IMR-90 (cell line): ENCODE measurements at regions not wholly inside any gene's neighbourhood (a gene's known extent, or its start where the extent isn't known, plus 50 kb on each side); places are given as distances from the start of the nearest gene placed in this dataset.

ENCODE experiments used
- ATAC-seq: fragments of 200-7000 bp; cut with Tn5 transposase; 2 replicates; pipeline ENCODE4 v1.9.1; 2020; ENCODE audit warnings: low read depth, mild to moderate bottlenecking, moderate library complexity
- BruUV-seq: library from RNA; stranded (reverse); fragments of 400-500 nt; replicated peaks from 2 replicates; lab custom pipeline; 2021; lab: Mats Ljungman, UMichigan
- CTCF ChIA-PET: fragments of 300-600 bp; formaldehyde crosslinking; extraction: SDS; loops from one replicate; lab custom pipeline; 2021; ENCODE audit warnings: antibody characterized with exemption; lab: Yijun Ruan, JAX
- POLR2A ChIA-PET: fragments of 300-600 bp; sonication (Branson Sonifier 250); formaldehyde crosslinking; loops from one replicate; lab custom pipeline; 2022; ENCODE audit warnings: antibody characterized with exemption; ENCODE audit not compliant: unreplicated experiment; lab: Charles Lee
- DNase-seq: peaks from one replicate; pipeline ENCODE4 v3.0.0; 2013
- H2AFZ ChIP-seq: replicated peaks from 2 replicates; pipeline ENCODE3; 2013; ENCODE audit warnings: low read length, mild to moderate bottlenecking; ENCODE audit not compliant: poor library complexity
- H2AK5ac ChIP-seq: 2 replicates; pipeline ENCODE4 v1.6.1; 2013; ENCODE audit warnings: low read depth, low read length, inconsistent platforms
- H2AK9ac ChIP-seq: replicated peaks from 2 replicates; pipeline ENCODE3; 2013; ENCODE audit warnings: mild to moderate bottlenecking, low read depth, low read length, moderate library complexity; ENCODE audit not compliant: poor library complexity
- H2BK120ac ChIP-seq: 2 replicates; pipeline ENCODE4 v1.6.1; 2013; ENCODE audit warnings: low read depth, low read length, inconsistent platforms
- H2BK15ac ChIP-seq: 3 replicates; pipeline ENCODE4 v1.6.1; 2013; ENCODE audit warnings: low read depth, low read length, inconsistent platforms
- H2BK20ac ChIP-seq: 2 replicates; pipeline ENCODE4 v1.6.1; 2013; ENCODE audit warnings: low read depth, mild to moderate bottlenecking, inconsistent platforms, low read length, moderate library complexity
- H2BK5ac ChIP-seq: 2 replicates; pipeline ENCODE4 v1.6.1; 2013; ENCODE audit warnings: mild to moderate bottlenecking, low read depth, low read length, inconsistent platforms; ENCODE audit not compliant: poor library complexity, severe bottlenecking
- H3K14ac ChIP-seq: replicated peaks from 2 replicates; pipeline ENCODE4 v1.6.1; 2013; ENCODE audit warnings: low read depth, low read length, inconsistent platforms
- H3K18ac ChIP-seq: 2 replicates; pipeline ENCODE4 v1.6.1; 2013; ENCODE audit warnings: low read depth, low read length, control low read depth
- H3K23ac ChIP-seq: 2 replicates; pipeline ENCODE4 v1.6.1; 2013; ENCODE audit warnings: low read depth, low read length, inconsistent platforms
- H3K27ac ChIP-seq: 2 replicates; pipeline ENCODE4 v1.5.1; 2013; ENCODE audit warnings: mild to moderate bottlenecking, control low read depth, low read length; ENCODE audit not compliant: insufficient read depth
- H3K27me3 ChIP-seq: 2 replicates; pipeline ENCODE4 v1.6.1; 2013; ENCODE audit warnings: low read length; ENCODE audit not compliant: control insufficient read depth, insufficient read depth
- H3K36me3 ChIP-seq: 2 replicates; pipeline ENCODE4 v1.6.1; 2013; ENCODE audit warnings: low read length, mixed read lengths; ENCODE audit not compliant: control insufficient read depth, insufficient read depth
- H3K4ac ChIP-seq: 2 replicates; pipeline ENCODE4 v1.6.1; 2013; ENCODE audit warnings: low read depth, low read length, inconsistent platforms
- H3K4me1 ChIP-seq: 2 replicates; pipeline ENCODE4 v1.6.1; 2013; ENCODE audit warnings: low read length, mixed read lengths; ENCODE audit not compliant: control insufficient read depth, insufficient read depth
- H3K4me2 ChIP-seq: 2 replicates; pipeline ENCODE4 v1.6.1; 2013; ENCODE audit warnings: low read depth, mild to moderate bottlenecking, control low read depth, low read length, moderate library complexity
- H3K4me3 ChIP-seq: 2 replicates; pipeline ENCODE4 v1.5.1; 2013; ENCODE audit warnings: low read depth, mild to moderate bottlenecking, control low read depth, low read length, moderate library complexity; ENCODE audit not compliant: insufficient read depth
- H3K56ac ChIP-seq: 2 replicates; pipeline ENCODE4 v1.6.1; 2013; ENCODE audit warnings: low read length, inconsistent platforms; ENCODE audit not compliant: insufficient read depth; ENCODE audit errors: extremely low read depth
- H3K79me1 ChIP-seq, 2 experiments: 2 replicates each; pipeline ENCODE4 v1.6.1; 2013; ENCODE audit warnings: low read length in 2 of 2, inconsistent platforms in 1 of 2, low read depth in 1 of 2
- H3K9ac ChIP-seq: 2 replicates; pipeline ENCODE4 v1.6.1; 2013; ENCODE audit warnings: low read depth, low read length, control low read depth
- H3K9me1 ChIP-seq: 2 replicates; pipeline ENCODE4 v1.6.1; 2013; ENCODE audit warnings: low read length, inconsistent platforms; ENCODE audit not compliant: insufficient read depth
- H3K9me3 ChIP-seq: 2 replicates; pipeline ENCODE4 v1.6.1; 2013; ENCODE audit warnings: low read length; ENCODE audit not compliant: control insufficient read depth, insufficient read depth
- H4K20me1 ChIP-seq: 2 replicates; pipeline ENCODE4 v1.6.1; 2013; ENCODE audit warnings: low read length, inconsistent platforms; ENCODE audit not compliant: insufficient read depth
- H4K5ac ChIP-seq: 2 replicates; pipeline ENCODE4 v1.6.1; 2013; ENCODE audit warnings: mild to moderate bottlenecking, low read depth, low read length, control low read depth
- H4K8ac ChIP-seq, 2 experiments: 2 replicates each; pipeline ENCODE4 v1.6.1; 2013; ENCODE audit warnings: low read depth in 2 of 2, low read length in 2 of 2, control low read depth in 1 of 2, inconsistent platforms in 1 of 2
- H4K91ac ChIP-seq: 2 replicates; pipeline ENCODE4 v1.6.1; 2013; ENCODE audit warnings: low read depth, low read length, inconsistent platforms; ENCODE audit not compliant: insufficient read depth
- BHLHE40 ChIP-seq: fragments of 150-350 bp; IDR thresholded peaks from 2 replicates; pipeline ENCODE4 v1.6.1; 2016; ENCODE audit warnings: mild to moderate bottlenecking, low read depth, low read length
- CEBPB ChIP-seq: IDR thresholded peaks from 2 replicates; pipeline ENCODE4 v1.6.1; 2012; ENCODE audit warnings: low read depth, low read length, improper control_type of control experiment
- CHD1 ChIP-seq: IDR thresholded peaks from 2 replicates; pipeline ENCODE4 v1.6.1; 2012; ENCODE audit warnings: low read depth, low read length, improper control_type of control experiment
- FOS ChIP-seq: fragments of 150-350 bp; IDR thresholded peaks from 2 replicates; pipeline ENCODE4 v1.6.1; 2016; ENCODE audit warnings: low read depth, low read length
- MAFK ChIP-seq: IDR thresholded peaks from 2 replicates; pipeline ENCODE4 v1.6.1; 2012; ENCODE audit warnings: low read depth, low read length, improper control_type of control experiment
- MAZ ChIP-seq: IDR thresholded peaks from 2 replicates; pipeline ENCODE4 v1.6.1; 2012; ENCODE audit warnings: low read depth, mild to moderate bottlenecking, low read length, improper control_type of control experiment, moderate library complexity, borderline replicate concordance
- MXI1 ChIP-seq: IDR thresholded peaks from 2 replicates; pipeline ENCODE4 v1.6.1; 2012; ENCODE audit warnings: low read depth, mild to moderate bottlenecking, low read length, moderate library complexity, borderline replicate concordance
- NFE2L2 ChIP-seq: fragments of 150-350 bp; IDR thresholded peaks from 2 replicates; pipeline ENCODE4 v1.6.1; 2016; ENCODE audit warnings: low read depth, mild to moderate bottlenecking, low read length
- POLR2A ChIP-seq: IDR thresholded peaks from 2 replicates; pipeline ENCODE4 v1.6.1; 2012; ENCODE audit warnings: mild to moderate bottlenecking, low read depth, low read length
- RAD21 ChIP-seq: IDR thresholded peaks from 2 replicates; pipeline ENCODE4 v1.6.1; 2012; ENCODE audit warnings: low read length, improper control_type of control experiment
- RCOR1 ChIP-seq: IDR thresholded peaks from 2 replicates; pipeline ENCODE4 v1.6.1; 2012; ENCODE audit warnings: mild to moderate bottlenecking, low read length, improper control_type of control experiment; ENCODE audit not compliant: insufficient replicate concordance
- RFX5 ChIP-seq: IDR thresholded peaks from 2 replicates; pipeline ENCODE4 v1.8.0; 2012; ENCODE audit warnings: low read depth, mild to moderate bottlenecking, low read length, moderate library complexity
- SMC3 ChIP-seq: fragments of 150-350 bp; IDR thresholded peaks from 2 replicates; pipeline ENCODE4 v1.6.1; 2016; ENCODE audit warnings: low read depth, mild to moderate bottlenecking, antibody characterized with exemption, low read length, moderate library complexity
- WGBS, 2 experiments: methylation state at CpG; one replicate each; pipeline versions ENCODE4 v1.1.5 to v1.1.7; 2013; ENCODE audit warnings: missing lambda C conversion rate in 2 of 2; ENCODE audit not compliant: insufficient read length in 1 of 2; ENCODE audit errors: extremely low coverage in 2 of 2; 5-methylcytosine and 5-hydroxymethylcytosine counted together
- dilution Hi-C: fragments of 300-500 bp; cut with HindIII; formaldehyde crosslinking; loops from one replicate; pipeline ENCODE4 v1.14.3; 2018; ENCODE audit warnings: low sequenced_read_pairs; ENCODE audit not compliant: unreplicated experiment
- in situ Hi-C: fragments of 300-500 bp; cut with MboI; formaldehyde crosslinking; loops from 3 replicates; pipeline ENCODE4 v1.14.3; 2019; ENCODE audit warnings: low sequenced_read_pairs, inconsistent platforms, mixed read lengths
- intact Hi-C: fragments of 100-400 bp; cut with micrococcal nuclease; formaldehyde crosslinking; loops from 2 replicates; pipeline ENCODE4 v1.10.0; 2022
- TF ChIP-seq, protein P1 (sequence below): fragments of 150-350 bp; IDR thresholded peaks from 2 replicates; pipeline ENCODE4 v1.6.1; 2016; ENCODE audit warnings: low read depth, mild to moderate bottlenecking, low read length, moderate library complexity, borderline replicate concordance
- TF ChIP-seq, protein P2 (sequence below): conservative IDR thresholded peaks from 2 replicates; pipeline ENCODE4 v1.5.1; 2012; ENCODE audit warnings: mild to moderate bottlenecking, low read depth, low read length, improper control_type of control experiment
- TF ChIP-seq, protein P3 (sequence below): fragments of 150-350 bp; IDR thresholded peaks from 2 replicates; pipeline ENCODE4 v1.6.1; 2017; ENCODE audit warnings: mild to moderate bottlenecking, antibody characterized with exemption, low read length, low read depth

DNA sequence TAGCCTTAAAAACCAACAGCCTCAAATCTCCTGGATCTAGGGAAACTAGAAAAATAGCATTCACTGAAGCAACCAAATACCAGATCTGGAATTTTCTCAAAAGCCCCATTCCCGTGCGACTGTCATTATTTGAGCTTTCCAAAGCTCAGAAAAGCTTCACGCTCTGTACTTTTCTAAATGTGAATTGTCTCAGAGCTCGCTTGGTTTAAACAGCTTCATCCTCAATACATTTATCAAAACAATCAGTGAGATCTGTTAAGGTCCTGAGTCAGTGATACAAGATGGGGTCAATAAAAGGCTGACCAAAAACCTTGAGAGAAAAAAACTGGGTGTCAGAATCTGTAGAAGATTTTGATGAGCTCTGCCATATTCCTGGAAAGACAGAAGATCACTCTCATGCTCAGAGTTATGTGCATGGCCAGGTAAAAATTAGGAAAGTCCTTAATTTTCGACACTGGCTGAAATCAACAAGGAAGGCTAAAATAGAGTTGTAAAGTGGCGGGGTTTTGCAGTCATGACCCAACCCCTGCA lies 60.2 kb upstream of the VPREB1 start:
- no peak overlapping the region for H4K91ac ChIP-seq
- H3K4me1 ChIP-seq: no peaks in the 10 kb centered on the region
- no peak overlapping the region for H4K8ac ChIP-seq
- no peak overlapping the region for H3K56ac ChIP-seq
- H2BK20ac ChIP-seq: no peak overlapping the region
- no peak overlapping the region for H4K5ac ChIP-seq
- no peaks in the 10 kb centered on the region for H3K9me3 ChIP-seq
- in situ Hi-C loops (no loop called here), dilution Hi-C loops (no loop called here), intact Hi-C loops (no loop called here)
- H3K14ac ChIP-seq: no peak overlapping the region
- no peak for ATAC-seq
- no peak for DNase-seq
- H3K9ac ChIP-seq: no peak overlapping the region
- H3K36me3 ChIP-seq: no peaks in the 10 kb centered on the region
- no peak overlapping the region for H2BK15ac ChIP-seq
- H3K4me3 ChIP-seq: no peak overlapping the region
- ChIA-PET CTCF (interaction anchor here (0.8 to 2.5 kb wide), 2 partner anchors 17 to 123 kb away, joined by 3 to 8 read pairs; no protein-coding TSS in a partner anchor), POLR2A (no interaction called here)
- no peak overlapping the region for H2BK120ac ChIP-seq
- H3K4ac ChIP-seq: no peak overlapping the region
- no peak overlapping the region for H3K18ac ChIP-seq
- H3K9me1 ChIP-seq: no peaks in the 10 kb centered on the region
- no peak for TF ChIP-seq CEBPB
- TF ChIP-seq RAD21: no peak
- TF ChIP-seq BHLHE40: no peak
- TF ChIP-seq RCOR1: no peak
- no peak for TF ChIP-seq NFE2L2
- no peak for TF ChIP-seq MAZ
- no peak for TF ChIP-seq FOS
- no peak for TF ChIP-seq SMC3
- TF ChIP-seq RFX5: no peak
- TF ChIP-seq MAFK: no peak
- no peak for TF ChIP-seq CHD1
- TF ChIP-seq MXI1: no peak
- TF ChIP-seq, protein P1, sequence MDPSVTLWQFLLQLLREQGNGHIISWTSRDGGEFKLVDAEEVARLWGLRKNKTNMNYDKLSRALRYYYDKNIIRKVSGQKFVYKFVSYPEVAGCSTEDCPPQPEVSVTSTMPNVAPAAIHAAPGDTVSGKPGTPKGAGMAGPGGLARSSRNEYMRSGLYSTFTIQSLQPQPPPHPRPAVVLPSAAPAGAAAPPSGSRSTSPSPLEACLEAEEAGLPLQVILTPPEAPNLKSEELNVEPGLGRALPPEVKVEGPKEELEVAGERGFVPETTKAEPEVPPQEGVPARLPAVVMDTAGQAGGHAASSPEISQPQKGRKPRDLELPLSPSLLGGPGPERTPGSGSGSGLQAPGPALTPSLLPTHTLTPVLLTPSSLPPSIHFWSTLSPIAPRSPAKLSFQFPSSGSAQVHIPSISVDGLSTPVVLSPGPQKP: no peak
- TF ChIP-seq, protein P2, sequence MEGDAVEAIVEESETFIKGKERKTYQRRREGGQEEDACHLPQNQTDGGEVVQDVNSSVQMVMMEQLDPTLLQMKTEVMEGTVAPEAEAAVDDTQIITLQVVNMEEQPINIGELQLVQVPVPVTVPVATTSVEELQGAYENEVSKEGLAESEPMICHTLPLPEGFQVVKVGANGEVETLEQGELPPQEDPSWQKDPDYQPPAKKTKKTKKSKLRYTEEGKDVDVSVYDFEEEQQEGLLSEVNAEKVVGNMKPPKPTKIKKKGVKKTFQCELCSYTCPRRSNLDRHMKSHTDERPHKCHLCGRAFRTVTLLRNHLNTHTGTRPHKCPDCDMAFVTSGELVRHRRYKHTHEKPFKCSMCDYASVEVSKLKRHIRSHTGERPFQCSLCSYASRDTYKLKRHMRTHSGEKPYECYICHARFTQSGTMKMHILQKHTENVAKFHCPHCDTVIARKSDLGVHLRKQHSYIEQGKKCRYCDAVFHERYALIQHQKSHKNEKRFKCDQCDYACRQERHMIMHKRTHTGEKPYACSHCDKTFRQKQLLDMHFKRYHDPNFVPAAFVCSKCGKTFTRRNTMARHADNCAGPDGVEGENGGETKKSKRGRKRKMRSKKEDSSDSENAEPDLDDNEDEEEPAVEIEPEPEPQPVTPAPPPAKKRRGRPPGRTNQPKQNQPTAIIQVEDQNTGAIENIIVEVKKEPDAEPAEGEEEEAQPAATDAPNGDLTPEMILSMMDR: no peak
- TF ChIP-seq POLR2A: no peak
- TF ChIP-seq, protein P3, sequence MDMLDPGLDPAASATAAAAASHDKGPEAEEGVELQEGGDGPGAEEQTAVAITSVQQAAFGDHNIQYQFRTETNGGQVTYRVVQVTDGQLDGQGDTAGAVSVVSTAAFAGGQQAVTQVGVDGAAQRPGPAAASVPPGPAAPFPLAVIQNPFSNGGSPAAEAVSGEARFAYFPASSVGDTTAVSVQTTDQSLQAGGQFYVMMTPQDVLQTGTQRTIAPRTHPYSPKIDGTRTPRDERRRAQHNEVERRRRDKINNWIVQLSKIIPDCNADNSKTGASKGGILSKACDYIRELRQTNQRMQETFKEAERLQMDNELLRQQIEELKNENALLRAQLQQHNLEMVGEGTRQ: no peak
- BruUV-seq: no TSS peak
- H2AK5ac ChIP-seq: no peak overlapping the region
- H3K27me3 ChIP-seq: peaks cover 42% of the 10 kb centered on the region
- no peak overlapping the region for H3K27ac ChIP-seq
- no peaks in the 10 kb centered on the region for H4K20me1 ChIP-seq
- H2BK5ac ChIP-seq: no peak overlapping the region
- no peak overlapping the region for H3K4me2 ChIP-seq
- no peak overlapping the region for H3K23ac ChIP-seq
- WGBS, 2 experiments: no CpG with 5 or more reads among the region's 6 CpGs
- H2AFZ ChIP-seq: no peak overlapping the region
- no peak overlapping the region for H2AK9ac ChIP-seq
- no peaks in the 10 kb centered on the region for H3K79me1 ChIP-seq
